ENCODE measurements at regions not wholly inside any gene's neighbourhood (a gene's known extent, or its start where the extent isn't known, plus 50 kb on each side); places are given as distances from the start of the nearest gene placed in this dataset.

- no peaks in the 10 kb centered on the region for H3K27me3 ChIP-seq (ENCODE audit: control insufficient read depth, insufficient read depth, low read length)
- ChIA-PET POLR2A (no interaction called here), CTCF (interaction anchor here (0.7 kb wide), 1 partner anchor 90 kb away, joined by 3 read pairs; no protein-coding TSS in a partner anchor)
- no peaks in the 10 kb centered on the region for H3K36me3 ChIP-seq (ENCODE audit: control insufficient read depth, insufficient read depth, low read length)
- TF ChIP-seq CTCF (IDR thresholded peaks at IDR 0.05; ENCODE audit: insufficient read depth, low read depth, low read length) = no peak
- DNase-seq (ENCODE audit: low read depth) = no peak
- H3K4me3 ChIP-seq (ENCODE audit: low read depth, low read length) = no peak overlapping the region
Measured at GRCh38 chrX:125953814-125954213, 212.3 kb downstream of the DCAF12L2 start.

DNA sequence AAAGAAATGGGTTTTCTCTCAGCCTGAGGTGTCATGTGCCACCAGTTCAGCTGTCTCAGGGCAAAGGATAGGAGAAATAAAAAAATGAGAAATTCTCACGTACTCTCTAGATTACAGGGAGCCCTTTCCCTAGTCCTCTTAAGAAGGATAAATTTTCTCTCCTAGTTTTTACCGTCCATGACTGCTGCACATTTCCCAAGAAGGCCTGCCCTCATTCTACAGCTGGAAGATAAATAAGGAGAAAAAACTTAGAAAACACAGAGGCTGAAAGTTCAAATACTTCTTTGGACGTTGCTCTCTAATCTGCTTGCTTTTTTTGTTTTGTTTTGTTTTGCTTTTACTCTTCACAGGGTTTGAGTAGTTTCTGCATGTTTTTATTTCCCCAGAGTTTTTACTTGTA lies 211.9 kb downstream of the DCAF12L2 start:
- CTCF ChIA-PET = interaction anchor here (0.7 kb wide), 1 partner anchor 89 kb away, joined by 3 read pairs; no protein-coding TSS in a partner anchor
- no peaks in the 10 kb centered on the region for H3K27me3 ChIP-seq (ENCODE audit: control insufficient read depth, insufficient read depth, low read length)
- DNase-seq (ENCODE audit: low read depth) = no peak
- no peaks in the 10 kb centered on the region for H3K36me3 ChIP-seq (ENCODE audit: control insufficient read depth, insufficient read depth, low read length)
- POLR2A ChIA-PET = no interaction called here
- TF ChIP-seq CTCF (IDR thresholded peaks at IDR 0.05; ENCODE audit: insufficient read depth, low read depth, low read length) = no peak
- no peak overlapping the region for H3K4me3 ChIP-seq (ENCODE audit: low read depth, low read length)

DNA sequence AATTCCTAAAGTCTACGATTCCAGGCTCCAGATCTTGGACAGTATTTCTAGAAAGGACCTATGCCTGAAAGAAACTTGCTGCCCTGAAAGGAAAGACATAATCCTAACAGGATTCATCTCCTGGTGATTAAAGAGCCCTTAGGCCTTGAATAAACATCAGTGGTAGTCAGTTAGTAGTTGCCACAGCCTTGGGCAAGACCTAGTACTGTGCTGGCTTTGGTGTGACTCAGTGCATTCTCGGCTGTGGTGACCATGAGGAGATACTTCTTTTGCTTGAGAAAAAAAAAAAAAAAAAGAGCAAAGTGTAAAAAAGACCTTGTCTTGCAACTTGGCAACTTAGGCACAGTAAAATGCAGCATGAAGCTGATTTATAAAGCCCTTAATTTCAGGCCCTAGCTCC lies 188.2 kb downstream of the DCAF12L2 start:
- no peak for TF ChIP-seq CTCF (IDR thresholded peaks at IDR 0.05; ENCODE audit: insufficient read depth, low read depth, low read length)
- CTCF ChIA-PET = no interaction called here

GRCh38 chrX:125998432-125998831 lies 167.7 kb downstream of the DCAF12L2 start:
- TF ChIP-seq CTCF (IDR thresholded peaks at IDR 0.05; ENCODE audit: insufficient read depth, low read depth, low read length) = no peak
- no peaks in the 10 kb centered on the region for H3K36me3 ChIP-seq (ENCODE audit: control insufficient read depth, insufficient read depth, low read length)
- ChIA-PET POLR2A (no interaction called here), CTCF (no interaction called here)
- H3K27me3 ChIP-seq (ENCODE audit: control insufficient read depth, insufficient read depth, low read length) = no peaks in the 10 kb centered on the region
- no peak overlapping the region for H3K4me3 ChIP-seq (ENCODE audit: low read depth, low read length)
- DNase-seq (ENCODE audit: low read depth) = no peak

More for the DNA sequence above, 188.2 kb downstream of the DCAF12L2 start:
- POLR2A ChIA-PET = no interaction called here
- H3K36me3 ChIP-seq (ENCODE audit: control insufficient read depth, insufficient read depth, low read length) = no peaks in the 10 kb centered on the region
- no peaks in the 10 kb centered on the region for H3K27me3 ChIP-seq (ENCODE audit: control insufficient read depth, insufficient read depth, low read length)
- DNase-seq (ENCODE audit: low read depth) = no peak
- H3K4me3 ChIP-seq (ENCODE audit: low read depth, low read length) = no peak overlapping the region

GRCh38 chrX:126027229-126027628 lies 138.9 kb downstream of the DCAF12L2 start:
- H3K27me3 ChIP-seq (ENCODE audit: control insufficient read depth, insufficient read depth, low read length) = no peaks in the 10 kb centered on the region
- no peaks in the 10 kb centered on the region for H3K36me3 ChIP-seq (ENCODE audit: control insufficient read depth, insufficient read depth, low read length)
- ChIA-PET CTCF (no interaction called here), POLR2A (no interaction called here)
- DNase-seq (ENCODE audit: low read depth) = no peak
- TF ChIP-seq CTCF (IDR thresholded peaks at IDR 0.05; ENCODE audit: insufficient read depth, low read depth, low read length) = no peak
- H3K4me3 ChIP-seq (ENCODE audit: low read depth, low read length) = no peak overlapping the region

Measured in BJ (cell line).